OCI-LY7 (cell line): ENCODE measurements at regions not wholly inside any gene's neighbourhood (a gene's known extent, or its start where the extent isn't known, plus 50 kb on each side); places are given as distances from the start of the nearest gene placed in this dataset.
"Not testable (repeated sequence)": the region's sequence is repeated elsewhere in the genome, so short reads cannot be mapped to it uniquely, and the experiment has no call there.

Source experiments
- BruUV-seq: library from RNA; stranded (reverse); fragments of 400-500 nt; replicated peaks from 2 replicates; lab custom pipeline; 2021; lab: Mats Ljungman, UMichigan
- CTCF ChIA-PET: fragments of 300-600 bp; sonication (Branson Sonifier 250); formaldehyde crosslinking; loops from one replicate; lab custom pipeline; 2022; ENCODE audit warnings: antibody characterized with exemption; ENCODE audit not compliant: unreplicated experiment; lab: Charles Lee
- POLR2A ChIA-PET: fragments of 300-600 bp; sonication (Branson Sonifier 250); formaldehyde crosslinking; loops from one replicate; lab custom pipeline; 2022; ENCODE audit warnings: antibody characterized with exemption; lab: Charles Lee
- DNase-seq: peaks from one replicate; pipeline ENCODE4 v3.0.0-alpha.2; 2015; ENCODE audit warnings: low spot score
- H2AFZ ChIP-seq: fragments of 200-600 bp; sonication (generic), shearing (Covaris generic); 2 replicates; pipeline ENCODE4 v1.6.1; 2014; ENCODE audit warnings: mild to moderate bottlenecking, antibody characterized with exemption, low read length, moderate library complexity
- H3K27ac ChIP-seq: fragments of 200-600 bp; sonication (generic); 2 replicates; pipeline ENCODE4 v1.5.1; 2014; ENCODE audit warnings: mixed run types, low read depth, mild to moderate bottlenecking, moderate library complexity, low read length, inconsistent platforms; ENCODE audit not compliant: poor library complexity, severe bottlenecking
- H3K36me3 ChIP-seq: fragments of 200-600 bp; sonication (generic); 2 replicates; pipeline ENCODE4 v1.6.1; 2014; ENCODE audit warnings: mild to moderate bottlenecking, antibody characterized with exemption, low read length, moderate library complexity, mixed read lengths; ENCODE audit not compliant: insufficient read depth
- H3K4me1 ChIP-seq: fragments of 200-600 bp; sonication (generic); 2 replicates; pipeline ENCODE4 v1.5.1; 2014; ENCODE audit warnings: mild to moderate bottlenecking, low read length; ENCODE audit not compliant: insufficient read depth, poor library complexity, severe bottlenecking
- H3K4me2 ChIP-seq: fragments of 200-600 bp; sonication (generic); 2 replicates; pipeline ENCODE4 v1.6.1; 2014; ENCODE audit warnings: mild to moderate bottlenecking, low read length
- H3K4me3 ChIP-seq: fragments of 200-600 bp; sonication (generic); 2 replicates; pipeline ENCODE4 v1.5.1; 2014; ENCODE audit warnings: mild to moderate bottlenecking, low read depth, low read length; ENCODE audit not compliant: poor library complexity, severe bottlenecking
- H3K79me2 ChIP-seq: fragments of 200-600 bp; sonication (generic); 2 replicates; pipeline ENCODE4 v1.6.1; 2016; ENCODE audit warnings: low read depth, mild to moderate bottlenecking, low read length, moderate library complexity, mixed read lengths; ENCODE audit not compliant: insufficient read depth
- H3K9me2 ChIP-seq: fragments of 200-600 bp; sonication (generic); 2 replicates; pipeline ENCODE4 v1.6.1; 2016; ENCODE audit warnings: mild to moderate bottlenecking, low read length, mixed read lengths; ENCODE audit not compliant: insufficient read depth
- H3K9me3 ChIP-seq: fragments of 200-600 bp; sonication (generic); 2 replicates; pipeline ENCODE4 v1.6.1; 2014; ENCODE audit warnings: mild to moderate bottlenecking, mixed run types, low read length, mixed read lengths
- H4K20me1 ChIP-seq: fragments of 200-600 bp; sonication (generic); 2 replicates; pipeline ENCODE4 v1.6.1; 2014; ENCODE audit warnings: mild to moderate bottlenecking, antibody characterized with exemption, low read length, moderate library complexity, mixed read lengths; ENCODE audit not compliant: insufficient read depth
- CTCF ChIP-seq: fragments of 200-600 bp; sonication (generic); conservative IDR thresholded peaks from 2 replicates; pipeline ENCODE4 v1.5.1; 2014; ENCODE audit warnings: mild to moderate bottlenecking, antibody characterized with exemption, low read length, moderate library complexity, mixed read lengths
- EZH2phosphoT487 ChIP-seq: fragments of 200-600 bp; sonication (generic); IDR thresholded peaks from 2 replicates; pipeline ENCODE4 v1.6.1; 2018; ENCODE audit warnings: low read depth, borderline replicate concordance, mild to moderate bottlenecking, mixed run types, antibody characterized with exemption, low read length, moderate library complexity, mixed read lengths
- intact Hi-C: fragments of 100-400 bp; cut with micrococcal nuclease; formaldehyde crosslinking; loops from one replicate; pipeline ENCODE4 v1.10.0; 2022; ENCODE audit not compliant: unreplicated experiment

DNA sequence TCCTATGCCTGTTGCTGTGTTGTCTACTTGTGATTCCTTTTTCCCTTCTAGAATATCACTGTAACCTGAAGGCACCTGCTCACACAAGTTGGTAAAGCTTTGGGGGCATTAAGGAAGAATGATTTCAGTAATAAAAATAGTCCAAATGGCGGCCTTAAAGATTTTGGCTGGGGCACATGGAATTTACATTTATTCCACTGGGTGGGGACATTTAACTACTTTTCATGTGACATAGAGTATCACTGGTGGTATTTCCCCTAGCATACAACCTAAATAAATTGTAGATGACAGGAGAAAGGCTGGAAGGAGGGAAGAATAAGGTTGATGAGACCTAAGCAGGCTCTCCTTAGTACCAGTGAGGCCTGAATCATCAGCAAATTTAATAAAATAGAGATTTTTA, 121.8 kb upstream of the EDA2R start:
- Histone ChIP-seq H3K9me2 (no peaks in the 10 kb centered on the region), H3K9me3 (no peaks in the 10 kb centered on the region), H3K79me2 (no peaks in the 10 kb centered on the region), H3K4me2 (no peak overlapping the region), H2AFZ (no peak overlapping the region), H4K20me1 (no peaks in the 10 kb centered on the region), H3K4me3 (no peak overlapping the region), H3K4me1 (no peaks in the 10 kb centered on the region), H3K36me3 (no peaks in the 10 kb centered on the region), H3K27ac (no peak overlapping the region)
- BruUV-seq = no TSS peak
- peak; percentile 1 for DNase-seq
- ChIA-PET CTCF (no interaction called here), POLR2A (no interaction called here)
- intact Hi-C loops = no loop called here
- TF ChIP-seq EZH2phosphoT487 (no peak), CTCF (0 out of 2 replicates have a peak, but pooled peaks have one; percentile 32)

DNA sequence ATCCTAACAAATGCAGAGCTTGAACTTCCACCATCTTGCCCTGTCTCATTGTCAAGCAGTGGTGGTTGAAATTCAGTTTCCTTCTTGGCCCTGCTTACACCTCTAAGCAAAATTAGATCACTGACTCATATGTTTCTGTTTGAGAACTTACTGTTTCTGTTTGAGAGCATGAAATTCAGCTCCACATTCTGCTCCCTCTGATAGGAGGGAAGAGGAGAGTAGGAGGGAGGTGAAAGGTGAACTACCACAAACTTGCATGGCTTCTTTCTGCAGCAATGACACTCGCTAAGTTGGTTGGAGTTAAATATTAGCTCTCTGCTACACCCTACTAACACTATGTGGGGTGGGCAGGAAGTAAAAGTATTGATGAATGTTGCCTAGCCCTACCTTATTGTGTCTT, 117.8 kb upstream of the EDA2R start:
- intact Hi-C loops = no loop called here
- no peaks in the 10 kb centered on the region for H3K79me2 ChIP-seq
- TF ChIP-seq EZH2phosphoT487 (no peak), CTCF (no peak)
- no peaks in the 10 kb centered on the region for H3K4me1 ChIP-seq
- CTCF ChIA-PET = no interaction called here
- no peaks in the 10 kb centered on the region for H3K9me2 ChIP-seq
- no peaks in the 10 kb centered on the region for H4K20me1 ChIP-seq
- no peak overlapping the region for H3K4me3 ChIP-seq
- BruUV-seq = no TSS peak
- H3K9me3 ChIP-seq = no peaks in the 10 kb centered on the region
- no peak overlapping the region for H2AFZ ChIP-seq
- no peak for DNase-seq
- no peaks in the 10 kb centered on the region for H3K36me3 ChIP-seq
- H3K4me2 ChIP-seq = no peak overlapping the region
- POLR2A ChIA-PET = no interaction called here
- no peak overlapping the region for H3K27ac ChIP-seq

GRCh38 chrX:66751136-66751782, 112.4 kb upstream of the EDA2R start:
- Histone ChIP-seq H3K27ac (no peak overlapping the region), H3K4me3 (no peak overlapping the region), H2AFZ (no peak overlapping the region), H3K4me1 (no peaks in the 10 kb centered on the region), H3K4me2 (no peak overlapping the region), H3K79me2 (no peaks in the 10 kb centered on the region), H3K9me3 (no peaks in the 10 kb centered on the region), H3K36me3 (no peaks in the 10 kb centered on the region), H4K20me1 (no peaks in the 10 kb centered on the region), H3K9me2 (no peaks in the 10 kb centered on the region)
- TF ChIP-seq CTCF (no peak), EZH2phosphoT487 (no peak)
- no TSS peak for BruUV-seq
- intact Hi-C loops = no loop called here
- POLR2A ChIA-PET = no interaction called here
- no peak for DNase-seq
- CTCF ChIA-PET = no interaction called here

- H3K4me2 ChIP-seq, BruUV-seq, H3K4me3 ChIP-seq, H4K20me1 ChIP-seq, H3K4me1 ChIP-seq, H3K9me3 ChIP-seq, H3K27ac ChIP-seq, H3K79me2 ChIP-seq, DNase-seq, intact Hi-C loops, H3K9me2 ChIP-seq, H2AFZ ChIP-seq, POLR2A ChIA-PET, CTCF ChIA-PET, H3K36me3 ChIP-seq: not testable (repeated sequence)
Observed at GRCh38 chrX:66744519-66744918, 105.6 kb upstream of the EDA2R start.
